Gastroesophageal sphincter (tissue), 4 donors: ENCODE measurements at regions not wholly inside any gene's neighbourhood (a gene's known extent, or its start where the extent isn't known, plus 50 kb on each side); places are given as distances from the start of the nearest gene placed in this dataset.
A peak's percentile ranks its signal among the peaks of the same experiment; 100 is the strongest.

Source experiments
- ATAC-seq: fragments of 150-250 bp; one replicate; pipeline ENCODE4 v1.9.1; 2016; ENCODE audit warnings: mild to moderate bottlenecking, moderate library complexity
- H3K27ac ChIP-seq, 4 donors: fragments of 200-600 bp; sonication (generic) in 3 of 4; 1 replicate in 3 of 4; 2 replicates in 1 of 4; pipeline ENCODE4 v1.5.1; 2016 to 2019
- H3K27me3 ChIP-seq: fragments of 200-600 bp; sonication (generic); one replicate; pipeline ENCODE4 v1.5.1; 2019
- H3K36me3 ChIP-seq, 2 donors: fragments of 200-600 bp; sonication (generic); one replicate each; pipeline ENCODE4 v1.5.1; 2019; ENCODE audit warnings: control low read depth in 1 of 2
- H3K4me1 ChIP-seq, 3 donors: fragments of 200-600 bp; sonication (generic); 1 replicate in 2 of 3; 2 replicates in 1 of 3; pipeline ENCODE4 v1.5.1; 2016 to 2019; ENCODE audit warnings: control low read depth in 2 of 3
- H3K4me3 ChIP-seq, 2 donors: fragments of 200-600 bp; sonication (generic); one replicate each; pipeline ENCODE4 v1.5.1; 2019; ENCODE audit warnings: mild to moderate bottlenecking in 1 of 2, moderate library complexity in 1 of 2
- H3K9me3 ChIP-seq, 3 donors: fragments of 200-600 bp; sonication (generic); one replicate each; pipeline ENCODE4 v1.5.1; 2017 to 2019; ENCODE audit warnings: control low read depth in 2 of 3
- EP300 ChIP-seq: sonication (generic); formaldehyde crosslinking; IDR thresholded peaks from one replicate; pipeline ENCODE4 v1.6.1; 2017; ENCODE audit warnings: antibody characterized with exemption, mild to moderate bottlenecking
- POLR2A ChIP-seq, 2 donors: fragments of 450-650 bp; IDR thresholded peaks; one replicate each; pipeline ENCODE4 v1.6.1; 2017; ENCODE audit warnings: antibody characterized with exemption in 2 of 2, mild to moderate bottlenecking in 2 of 2, moderate library complexity in 1 of 2
- POLR2AphosphoS5 ChIP-seq: sonication (generic); formaldehyde crosslinking; IDR thresholded peaks from one replicate; pipeline ENCODE4 v1.6.1; 2017; ENCODE audit warnings: antibody characterized with exemption
- WGBS, 2 donors: methylation state at CpG; one replicate each; pipeline ENCODE4 v1.1.5; 2018; ENCODE audit warnings: low coverage in 1 of 2; 5-methylcytosine and 5-hydroxymethylcytosine counted together
- TF ChIP-seq, protein P1 (sequence below), 4 experiments: fragments of 200-600 bp in 2 of 4; fragments of 450-650 bp in 2 of 4; sonication (generic) in 1 of 4; IDR thresholded peaks; one replicate each; pipeline ENCODE4 v1.5.1; 2017 to 2019; ENCODE audit warnings: antibody characterized with exemption in 4 of 4, mild to moderate bottlenecking in 2 of 4, moderate library complexity in 2 of 4

GRCh38 chr4:124092541-124092984, 620.0 kb downstream of the ANKRD50 start:
- H3K27ac ChIP-seq, result no peak overlapping the region
- TF ChIP-seq, protein P1, sequence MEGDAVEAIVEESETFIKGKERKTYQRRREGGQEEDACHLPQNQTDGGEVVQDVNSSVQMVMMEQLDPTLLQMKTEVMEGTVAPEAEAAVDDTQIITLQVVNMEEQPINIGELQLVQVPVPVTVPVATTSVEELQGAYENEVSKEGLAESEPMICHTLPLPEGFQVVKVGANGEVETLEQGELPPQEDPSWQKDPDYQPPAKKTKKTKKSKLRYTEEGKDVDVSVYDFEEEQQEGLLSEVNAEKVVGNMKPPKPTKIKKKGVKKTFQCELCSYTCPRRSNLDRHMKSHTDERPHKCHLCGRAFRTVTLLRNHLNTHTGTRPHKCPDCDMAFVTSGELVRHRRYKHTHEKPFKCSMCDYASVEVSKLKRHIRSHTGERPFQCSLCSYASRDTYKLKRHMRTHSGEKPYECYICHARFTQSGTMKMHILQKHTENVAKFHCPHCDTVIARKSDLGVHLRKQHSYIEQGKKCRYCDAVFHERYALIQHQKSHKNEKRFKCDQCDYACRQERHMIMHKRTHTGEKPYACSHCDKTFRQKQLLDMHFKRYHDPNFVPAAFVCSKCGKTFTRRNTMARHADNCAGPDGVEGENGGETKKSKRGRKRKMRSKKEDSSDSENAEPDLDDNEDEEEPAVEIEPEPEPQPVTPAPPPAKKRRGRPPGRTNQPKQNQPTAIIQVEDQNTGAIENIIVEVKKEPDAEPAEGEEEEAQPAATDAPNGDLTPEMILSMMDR (IDR thresholded peaks at IDR 0.05), result no peak
- TF ChIP-seq POLR2A (IDR thresholded peaks at IDR 0.05), result no peak
- no peak for TF ChIP-seq EP300
- no peak for TF ChIP-seq POLR2AphosphoS5
- no peaks in the 10 kb centered on the region for H3K9me3 ChIP-seq
- no peaks in the 10 kb centered on the region for H3K27me3 ChIP-seq
- no peaks in the 10 kb centered on the region for H3K4me1 ChIP-seq
- ATAC-seq, result no peak
- 68 to 80% methylated on average over 2 of the region's 2 CpGs for WGBS, 2 donors
- no peak overlapping the region for H3K4me3 ChIP-seq
- H3K36me3 ChIP-seq, result no peaks in the 10 kb centered on the region

- Histone ChIP-seq H3K36me3 (no peaks in the 10 kb centered on the region), H3K4me1 (no peaks in the 10 kb centered on the region), H3K4me3 (no peak overlapping the region), H3K9me3 (no peaks in the 10 kb centered on the region), H3K27ac (no peak overlapping the region), H3K27me3 (no peaks in the 10 kb centered on the region)
- ATAC-seq, result no peak
- 51% methylated on average over 3 of the region's 3 CpGs for WGBS, 2 donors
- TF ChIP-seq POLR2AphosphoS5 (no peak), EP300 (no peak), POLR2A (IDR thresholded peaks at IDR 0.05) (no peak)
- TF ChIP-seq, protein P1 (IDR thresholded peaks at IDR 0.05), result no peak
Observed at GRCh38 chr4:124095621-124096020, 616.9 kb downstream of the ANKRD50 start.

DNA sequence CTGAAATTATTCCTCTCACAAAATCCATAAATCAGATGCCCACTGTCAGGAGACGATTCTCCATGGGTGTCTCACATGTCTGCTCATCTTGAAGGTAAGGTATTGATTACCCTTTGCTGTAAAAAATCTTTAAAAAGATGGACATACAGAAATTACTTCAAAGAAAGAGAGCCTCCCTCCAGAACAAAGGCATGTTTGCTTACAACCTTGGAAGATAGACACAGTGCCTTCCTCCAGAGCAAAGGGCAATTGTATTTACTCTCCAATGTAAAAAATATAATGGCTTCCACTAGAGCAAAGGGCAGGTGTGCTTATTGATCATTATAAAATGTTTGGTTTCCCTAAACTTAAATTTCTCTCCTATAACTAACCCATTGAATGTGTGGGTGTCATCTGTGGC, 616.2 kb downstream of the ANKRD50 start:
- H3K36me3 ChIP-seq, result no peaks in the 10 kb centered on the region
- H3K27me3 ChIP-seq, result no peaks in the 10 kb centered on the region
- H3K4me3 ChIP-seq, result no peak overlapping the region
- H3K4me1 ChIP-seq, result no peaks in the 10 kb centered on the region
- no peak overlapping the region for H3K27ac ChIP-seq
- no peak for ATAC-seq
- TF ChIP-seq POLR2A (IDR thresholded peaks at IDR 0.05) (no peak), POLR2AphosphoS5 (no peak), EP300 (no peak)
- TF ChIP-seq, protein P1 (IDR thresholded peaks at IDR 0.05), result no peak
- H3K9me3 ChIP-seq, result no peaks in the 10 kb centered on the region
- 80 to 83% methylated on average over 1 of the region's 1 CpG for WGBS, 2 donors

DNA sequence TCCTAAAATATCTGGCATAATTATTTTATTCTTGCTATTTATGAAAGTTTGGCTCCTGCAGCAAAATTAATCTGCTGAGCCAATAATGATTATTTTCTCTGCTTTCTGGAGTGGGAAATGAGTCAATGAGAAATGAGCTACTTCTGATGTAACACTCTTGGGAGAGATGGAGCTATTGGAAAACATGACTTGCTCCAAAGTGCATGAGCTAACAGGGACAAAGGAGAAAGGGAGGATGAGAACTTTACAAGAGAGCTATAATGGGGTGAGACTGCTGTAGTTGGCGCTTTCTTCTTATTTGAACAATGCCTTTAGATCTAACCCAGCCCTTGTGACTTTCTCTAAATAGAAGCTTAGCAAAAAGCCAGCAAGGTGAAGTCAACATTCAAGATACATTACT, 615.1 kb downstream of the ANKRD50 start:
- TF ChIP-seq POLR2AphosphoS5 (no peak), POLR2A (IDR thresholded peaks at IDR 0.05) (no peak), EP300 (no peak)
- TF ChIP-seq, protein P1 (IDR thresholded peaks at IDR 0.05), result no peak
- no peak overlapping the region for H3K27ac ChIP-seq
- H3K27me3 ChIP-seq, result no peaks in the 10 kb centered on the region
- H3K9me3 ChIP-seq, result no peaks in the 10 kb centered on the region
- H3K4me3 ChIP-seq, result no peak overlapping the region
- ATAC-seq, result peak; percentile 72
- no peaks in the 10 kb centered on the region for H3K4me1 ChIP-seq
- WGBS, 2 donors, result 82 to 100% methylated on average over 1 of the region's 1 CpG
- H3K36me3 ChIP-seq, result no peaks in the 10 kb centered on the region

GRCh38 chr4:124104101-124104500, 608.4 kb downstream of the ANKRD50 start:
- WGBS, 2 donors, result 80 to 100% methylated on average over 1 to 2 of the region's 3 CpGs
- H3K27ac ChIP-seq, result no peak overlapping the region
- TF ChIP-seq, protein P1 (IDR thresholded peaks at IDR 0.05), result no peak
- no peak for TF ChIP-seq POLR2A (IDR thresholded peaks at IDR 0.05)
- no peak for TF ChIP-seq EP300
- TF ChIP-seq POLR2AphosphoS5, result no peak
- H3K36me3 ChIP-seq, result no peaks in the 10 kb centered on the region
- H3K9me3 ChIP-seq, result no peaks in the 10 kb centered on the region
- no peak for ATAC-seq
- no peaks in the 10 kb centered on the region for H3K27me3 ChIP-seq
- no peak overlapping the region for H3K4me3 ChIP-seq
- no peaks in the 10 kb centered on the region for H3K4me1 ChIP-seq
